GOT3 (cell line): ENCODE measurements at regions not wholly inside any gene's neighbourhood (a gene's known extent, or its start where the extent isn't known, plus 50 kb on each side); places are given as distances from the start of the nearest gene placed in this dataset.

ENCODE experiments used
- DNase-seq: peaks from one replicate; lab custom pipeline; 2025; ENCODE audit warnings: mixed read lengths; lab: John Stamatoyannopoulos, UW

- DNase-seq, result no peak
Measured at GRCh38 chr11:71201936-71202597, 50.3 kb downstream of the SHANK2 start.

DNA sequence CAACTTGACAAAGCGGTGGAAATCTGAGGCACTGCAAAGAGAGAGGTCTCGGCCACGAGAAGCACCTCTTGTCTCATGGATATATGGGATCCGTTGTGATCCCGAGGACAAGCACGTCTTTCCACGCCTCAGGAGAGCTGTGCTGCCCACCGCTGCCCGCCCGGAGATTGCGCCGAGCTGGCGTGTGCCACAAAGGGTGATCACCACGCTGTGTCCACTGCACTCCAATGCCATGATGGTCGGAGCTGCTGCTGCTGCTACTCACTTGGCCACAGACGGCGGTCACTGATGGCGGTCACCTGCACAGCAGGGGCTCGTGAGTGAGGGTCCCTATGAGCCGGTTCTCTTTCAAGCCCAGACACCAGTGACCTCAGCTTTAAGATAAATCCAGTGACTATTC lies 51.1 kb downstream of the SHANK2 start:
- no peak for DNase-seq

- DNase-seq, result no peak
Measured at GRCh38 chr11:71200761-71201160, 51.6 kb downstream of the SHANK2 start.

GRCh38 chr11:71200172-71200716 lies 52.1 kb downstream of the SHANK2 start:
- no peak for DNase-seq

DNA sequence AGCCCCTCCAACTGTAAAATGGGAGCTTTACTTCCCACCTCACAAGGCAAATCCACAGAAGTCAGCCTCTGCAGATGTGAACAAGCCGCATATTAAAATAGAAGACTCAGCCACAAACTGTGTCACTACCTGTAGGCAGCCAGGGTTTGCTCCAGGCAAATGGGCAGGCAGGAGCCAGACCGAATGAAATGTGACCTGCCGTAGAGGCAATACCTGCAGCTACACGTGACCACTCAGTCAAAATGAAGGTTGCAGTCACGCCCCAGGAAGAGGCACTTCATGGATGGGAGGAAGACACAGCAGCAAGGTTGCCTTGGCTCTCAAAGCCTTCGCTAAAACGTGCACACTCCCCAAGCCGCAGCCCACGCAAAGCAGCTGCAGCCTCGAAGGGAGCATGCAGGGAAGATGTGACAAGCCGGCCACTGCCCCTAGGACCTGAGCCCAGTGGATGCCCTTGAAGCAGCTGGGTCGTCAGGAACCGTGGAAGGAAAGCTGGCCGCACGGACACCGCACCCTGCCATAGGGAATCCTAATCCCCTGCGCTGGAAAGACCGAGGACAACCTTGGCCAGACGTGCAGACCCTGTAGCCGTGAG lies 53.1 kb downstream of the SHANK2 start:
- DNase-seq, result no peak

- DNase-seq, result no peak
Measured at GRCh38 chr11:71198823-71199165, 53.6 kb downstream of the SHANK2 start.

DNA sequence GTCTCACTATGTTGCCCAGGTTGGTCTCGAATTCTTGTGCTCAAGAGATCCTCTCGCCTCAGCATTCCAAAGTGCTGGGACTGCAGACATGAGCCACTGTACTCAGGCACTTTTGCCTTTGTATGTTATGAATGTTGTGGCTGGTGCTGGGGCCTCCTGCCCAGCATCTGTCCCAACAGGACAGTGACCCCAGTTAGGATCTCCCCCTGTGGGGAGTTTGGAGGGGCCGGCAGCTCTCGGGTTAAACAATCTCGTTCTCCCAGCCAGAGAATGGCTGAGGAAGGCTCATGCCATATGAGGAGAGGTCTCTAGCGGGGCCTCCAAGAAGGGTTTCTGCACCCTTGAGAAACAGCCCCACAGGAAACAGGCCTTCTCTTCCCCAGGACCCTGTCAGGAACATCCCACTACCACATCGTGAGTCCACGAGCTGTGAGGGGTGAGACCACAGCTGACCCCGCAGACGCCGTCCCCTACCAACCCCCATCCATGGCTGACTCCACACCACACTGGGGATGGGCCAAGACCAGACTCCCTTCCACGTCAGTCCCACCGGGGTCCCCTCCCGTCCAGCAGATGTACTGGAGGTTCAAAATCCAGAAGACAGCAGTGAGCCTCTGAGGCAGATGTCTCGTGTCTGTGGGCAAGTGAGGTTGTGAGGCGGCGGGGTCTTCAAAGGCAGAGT lies 54.1 kb downstream of the SHANK2 start:
- no peak for DNase-seq

DNA sequence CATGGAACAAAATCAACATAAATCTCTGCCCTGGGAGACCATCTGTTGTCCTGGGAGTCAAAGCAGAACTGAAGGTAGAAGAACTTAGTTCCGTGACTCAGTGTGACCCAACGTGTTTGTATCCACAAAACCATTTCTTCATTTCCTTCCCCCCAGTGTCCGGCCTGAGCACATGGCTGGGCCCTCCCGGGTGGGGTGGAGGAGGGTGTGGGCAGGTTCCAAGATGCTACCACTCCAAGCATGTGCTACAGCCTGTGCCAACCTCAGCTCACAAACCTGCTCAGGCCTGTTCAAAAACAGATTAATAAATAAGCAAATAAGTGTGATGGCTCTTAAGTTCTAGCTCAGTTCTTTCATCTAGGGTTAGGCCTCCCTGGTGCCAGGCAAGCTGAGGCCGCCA lies 55.3 kb downstream of the SHANK2 start:
- DNase-seq, result no peak

DNA sequence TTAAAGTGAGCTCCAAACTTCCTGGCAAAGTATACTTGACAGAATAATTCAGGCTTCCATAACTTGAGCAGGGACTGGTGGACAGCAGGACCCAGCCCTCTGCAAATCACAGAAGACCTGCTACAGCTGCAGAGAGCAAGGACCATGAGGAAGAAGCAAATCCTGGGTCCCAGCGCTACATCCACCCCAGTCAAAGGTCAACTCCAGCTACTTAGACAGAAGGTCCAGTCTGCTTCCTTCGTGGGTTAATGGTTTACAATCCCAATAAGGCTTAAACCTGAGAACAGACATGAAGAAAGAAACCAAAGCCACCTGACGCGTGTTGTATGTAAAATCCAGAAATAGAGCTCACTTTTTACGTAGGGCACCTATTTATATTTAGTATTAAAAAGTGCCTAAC lies 57.7 kb downstream of the SHANK2 start:
- DNase-seq, result no peak

DNA sequence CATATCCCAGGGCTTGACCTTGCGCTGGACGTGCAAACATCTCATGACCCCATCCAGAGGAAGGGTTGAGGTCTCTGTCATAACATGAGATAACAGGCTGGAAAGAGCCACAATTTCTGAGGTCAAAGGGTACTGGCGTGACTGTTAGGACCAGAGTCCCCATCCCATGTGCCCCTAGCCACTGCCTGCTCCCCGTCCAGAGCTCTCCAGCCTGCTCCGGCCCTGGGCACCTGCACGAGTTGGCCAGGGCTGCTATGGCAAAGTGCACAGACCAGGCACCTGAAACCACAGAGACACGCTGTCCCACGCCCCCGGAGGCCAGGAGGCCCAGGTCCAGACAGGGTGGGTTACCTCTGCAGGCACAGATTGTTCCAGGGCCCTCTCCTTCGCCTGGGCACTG lies 58.9 kb downstream of the SHANK2 start:
- DNase-seq, result no peak

- no peak for DNase-seq
Measured at GRCh38 chr11:71192629-71193028, 59.7 kb downstream of the SHANK2 start.

- DNase-seq, result no peak
Measured at GRCh38 chr11:71191201-71191600, 61.2 kb downstream of the SHANK2 start.

- no peak for DNase-seq
Measured at GRCh38 chr11:71190551-71190950, 61.8 kb downstream of the SHANK2 start.

- DNase-seq, result no peak
Measured at GRCh38 chr11:71189768-71190315, 62.5 kb downstream of the SHANK2 start.

- no peak for DNase-seq
Measured at GRCh38 chr11:71188886-71189767, 63.2 kb downstream of the SHANK2 start.

DNA sequence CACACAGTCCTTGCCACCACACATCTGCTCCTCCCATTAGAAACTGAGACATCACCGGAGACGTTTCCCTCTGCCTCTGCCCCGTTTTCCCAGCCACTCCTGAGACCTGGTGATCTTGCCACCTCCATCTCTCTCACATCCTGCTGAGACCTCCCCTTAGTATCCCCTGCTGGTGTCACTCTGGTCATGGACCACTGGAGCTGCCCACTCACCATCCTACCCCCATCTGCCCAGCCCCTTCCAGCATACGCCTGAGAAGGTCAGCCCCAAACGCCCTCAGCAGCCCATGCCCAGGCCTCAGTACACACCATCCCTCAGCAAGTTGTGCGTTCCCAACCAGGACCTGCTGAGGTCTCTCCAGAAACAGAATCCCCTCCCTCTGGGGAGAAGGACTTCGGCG lies 64.3 kb downstream of the SHANK2 start:
- no peak for DNase-seq

DNA sequence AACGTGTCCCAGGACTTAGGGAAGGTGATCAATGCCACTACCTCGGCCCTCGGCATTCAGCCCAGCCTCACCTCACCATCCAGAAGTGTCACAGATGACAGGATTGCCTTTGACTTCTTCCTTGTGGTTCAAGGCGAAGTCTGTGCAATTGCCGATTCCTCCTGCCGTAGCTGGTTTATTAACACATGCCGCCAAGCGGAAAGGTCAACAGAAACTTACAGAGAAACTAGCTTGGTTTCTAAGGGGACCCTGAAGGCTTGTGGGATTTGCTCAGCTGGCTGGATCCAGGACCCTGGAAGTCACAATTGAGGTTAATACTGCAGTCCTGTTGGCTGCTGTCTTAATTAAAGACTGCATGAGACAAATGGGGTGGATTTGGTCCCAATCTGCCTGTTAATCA lies 65.6 kb downstream of the SHANK2 start:
- DNase-seq, result no peak

GRCh38 chr11:71185411-71185810 lies 67.0 kb downstream of the SHANK2 start:
- no peak for DNase-seq

GRCh38 chr11:71184421-71185210 lies 67.8 kb downstream of the SHANK2 start:
- no peak for DNase-seq

DNA sequence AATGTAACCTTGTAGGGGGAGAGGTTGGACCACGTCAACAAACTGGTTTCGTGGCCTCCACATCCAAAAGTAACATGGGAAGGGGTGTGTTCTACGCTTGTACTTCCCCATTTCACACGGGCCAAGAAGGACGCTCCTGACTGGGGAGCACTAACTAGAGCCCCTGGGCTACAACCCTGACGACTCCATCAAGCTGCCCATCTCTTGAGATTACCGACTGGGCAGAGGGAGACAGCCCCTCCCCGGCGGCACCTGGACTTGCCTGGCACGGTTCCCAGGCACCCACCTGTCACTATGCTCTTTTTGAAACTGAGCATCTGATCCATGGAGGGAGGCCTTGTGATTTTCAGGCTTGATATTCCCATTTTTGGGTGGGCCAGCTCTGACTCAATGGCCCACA lies 68.5 kb downstream of the SHANK2 start:
- DNase-seq, result no peak
